22Rv1 (cell line): ENCODE measurements at regions not wholly inside any gene's neighbourhood (a gene's known extent, or its start where the extent isn't known, plus 50 kb on each side); places are given as distances from the start of the nearest gene placed in this dataset.

Experiments
- H3K27ac ChIP-seq: fragments of 450-650 bp; 2 replicates; pipeline ENCODE4 v1.5.1; 2017
- ZFX ChIP-seq: fragments of 450-650 bp; IDR thresholded peaks from 2 replicates; pipeline ENCODE4 v1.6.1; 2017; ENCODE audit warnings: antibody characterized with exemption, borderline replicate concordance
- TF ChIP-seq, protein P1 (sequence below): fragments of 450-650 bp; IDR thresholded peaks from 2 replicates; pipeline ENCODE4 v1.5.1; 2017; ENCODE audit warnings: mild to moderate bottlenecking

DNA sequence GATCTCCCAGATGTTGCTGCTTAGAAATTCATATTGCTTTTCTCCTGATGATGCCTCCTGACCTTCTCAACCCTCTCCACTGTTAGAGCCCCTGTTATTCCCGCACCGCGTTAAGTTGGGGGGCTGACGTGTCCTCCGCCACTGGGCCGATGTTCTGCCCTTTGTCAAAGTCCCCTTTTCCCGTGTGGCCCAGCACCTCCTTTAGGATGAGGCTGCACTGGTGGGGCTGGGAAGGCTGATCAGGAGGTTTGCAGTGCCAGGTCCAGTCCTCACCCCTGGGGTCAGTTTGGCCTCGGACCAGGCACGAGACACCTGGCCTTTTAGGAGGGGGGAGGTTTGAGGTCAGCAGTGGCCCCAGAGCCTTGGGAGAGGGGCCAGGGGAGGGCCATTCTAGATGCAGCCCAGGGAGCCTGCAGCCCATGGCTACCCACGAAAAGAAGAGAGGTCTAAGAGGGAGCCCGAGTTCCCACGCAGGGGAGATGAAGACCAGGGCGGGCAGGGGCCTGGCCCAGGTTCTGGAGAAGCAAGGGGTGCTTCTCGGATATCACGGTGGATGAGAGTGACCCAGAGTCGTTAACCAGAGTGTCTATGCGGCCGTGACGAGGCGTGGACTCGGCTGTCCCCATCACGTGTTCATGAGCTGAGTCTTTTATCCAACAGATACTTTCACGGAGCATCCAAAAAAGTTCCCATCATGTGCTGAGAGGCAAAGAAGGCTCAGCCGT is 150.4 kb downstream of the DNAJB6 start:
- H3K27ac ChIP-seq = no peak overlapping the region
- TF ChIP-seq ZFX = no peak
- TF ChIP-seq, protein P1, sequence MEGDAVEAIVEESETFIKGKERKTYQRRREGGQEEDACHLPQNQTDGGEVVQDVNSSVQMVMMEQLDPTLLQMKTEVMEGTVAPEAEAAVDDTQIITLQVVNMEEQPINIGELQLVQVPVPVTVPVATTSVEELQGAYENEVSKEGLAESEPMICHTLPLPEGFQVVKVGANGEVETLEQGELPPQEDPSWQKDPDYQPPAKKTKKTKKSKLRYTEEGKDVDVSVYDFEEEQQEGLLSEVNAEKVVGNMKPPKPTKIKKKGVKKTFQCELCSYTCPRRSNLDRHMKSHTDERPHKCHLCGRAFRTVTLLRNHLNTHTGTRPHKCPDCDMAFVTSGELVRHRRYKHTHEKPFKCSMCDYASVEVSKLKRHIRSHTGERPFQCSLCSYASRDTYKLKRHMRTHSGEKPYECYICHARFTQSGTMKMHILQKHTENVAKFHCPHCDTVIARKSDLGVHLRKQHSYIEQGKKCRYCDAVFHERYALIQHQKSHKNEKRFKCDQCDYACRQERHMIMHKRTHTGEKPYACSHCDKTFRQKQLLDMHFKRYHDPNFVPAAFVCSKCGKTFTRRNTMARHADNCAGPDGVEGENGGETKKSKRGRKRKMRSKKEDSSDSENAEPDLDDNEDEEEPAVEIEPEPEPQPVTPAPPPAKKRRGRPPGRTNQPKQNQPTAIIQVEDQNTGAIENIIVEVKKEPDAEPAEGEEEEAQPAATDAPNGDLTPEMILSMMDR = no peak

DNA sequence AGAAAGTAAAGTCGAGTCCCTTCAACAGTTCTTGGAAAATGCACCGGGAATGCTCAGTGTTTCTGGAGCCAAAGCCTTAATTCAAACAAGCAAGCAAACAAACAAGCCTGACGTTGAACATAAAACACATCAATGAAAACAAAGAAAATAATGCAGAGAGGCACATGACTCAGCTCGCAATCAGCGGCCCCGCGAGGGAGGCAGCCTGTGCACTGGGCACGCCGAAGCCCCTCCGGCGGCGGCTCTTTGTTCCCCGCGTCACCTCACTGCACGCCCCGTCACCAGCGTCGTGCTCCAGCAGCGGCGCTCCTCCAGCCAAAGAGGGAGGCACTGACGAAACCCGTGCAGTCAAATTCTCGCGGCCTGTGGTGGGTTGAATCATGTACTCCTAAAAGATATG is 151.5 kb downstream of the DNAJB6 start:
- TF ChIP-seq ZFX = no peak
- TF ChIP-seq, protein P1 = no peak
- no peak overlapping the region for H3K27ac ChIP-seq

DNA sequence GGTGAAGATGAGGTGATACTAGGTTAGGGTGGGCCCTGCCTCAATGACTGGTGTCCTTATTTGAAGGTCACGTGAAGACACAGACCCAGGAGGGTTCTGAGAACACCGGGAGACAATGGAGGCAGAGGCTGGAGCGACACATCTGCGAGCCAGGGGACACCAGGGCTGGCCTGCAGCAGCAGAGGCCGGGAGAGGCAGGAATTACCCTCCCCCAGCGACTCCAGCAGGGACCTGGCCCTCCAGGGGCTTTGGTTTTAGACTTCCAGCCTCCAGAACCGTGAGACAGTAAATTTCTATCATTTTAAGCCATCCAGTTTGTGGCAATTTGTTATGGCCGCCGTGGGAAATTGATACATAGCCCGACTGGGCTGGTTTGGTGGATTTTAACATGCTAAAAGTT is 152.2 kb downstream of the DNAJB6 start:
- TF ChIP-seq, protein P1 = no peak
- TF ChIP-seq ZFX = no peak
- no peak overlapping the region for H3K27ac ChIP-seq
